Smooth muscle cell (in vitro differentiated cells): ENCODE measurements at regions not wholly inside any gene's neighbourhood (a gene's known extent, or its start where the extent isn't known, plus 50 kb on each side); places are given as distances from the start of the nearest gene placed in this dataset.

Experiments
- DNase-seq: peaks from one replicate; lab custom pipeline; 2025; ENCODE audit not compliant: unreplicated experiment; lab: John Stamatoyannopoulos, UW
- H2AFZ ChIP-seq: fragments of 200-600 bp; sonication (generic); 2 replicates; pipeline ENCODE4 v1.6.0; 2016; ENCODE audit warnings: antibody characterized with exemption, low read depth, mild to moderate bottlenecking
- H3F3A ChIP-seq: fragments of 200-600 bp; sonication (generic); 2 replicates; pipeline ENCODE4 v1.6.0; 2017; ENCODE audit warnings: antibody characterized with exemption, low read depth
- H3K27ac ChIP-seq: fragments of 200-600 bp; sonication (generic); 2 replicates; pipeline ENCODE4 v1.5.1; 2016; ENCODE audit warnings: low read depth, mild to moderate bottlenecking
- H3K27me3 ChIP-seq: fragments of 200-600 bp; sonication (generic); 2 replicates; pipeline ENCODE4 v1.6.1; 2016; ENCODE audit warnings: low read depth, mild to moderate bottlenecking
- H3K36me3 ChIP-seq: fragments of 200-600 bp; sonication (generic); 2 replicates; pipeline ENCODE4 v1.5.1; 2016; ENCODE audit warnings: low read depth
- H3K4me1 ChIP-seq: fragments of 200-600 bp; sonication (generic); 2 replicates; pipeline ENCODE4 v1.5.1; 2016; ENCODE audit warnings: low read depth
- H3K4me2 ChIP-seq: fragments of 200-600 bp; sonication (generic); 2 replicates; pipeline ENCODE4 v1.6.0; 2016; ENCODE audit warnings: mild to moderate bottlenecking
- H3K4me3 ChIP-seq: fragments of 200-600 bp; sonication (generic); 2 replicates; pipeline ENCODE4 v1.5.1; 2016; ENCODE audit warnings: mild to moderate bottlenecking
- H3K79me2 ChIP-seq: fragments of 200-600 bp; sonication (generic); 2 replicates; pipeline ENCODE4 v1.6.0; 2016; ENCODE audit warnings: low read depth, mild to moderate bottlenecking
- H3K9ac ChIP-seq: fragments of 200-600 bp; sonication (generic); 2 replicates; pipeline ENCODE4 v1.6.0; 2016; ENCODE audit warnings: low read depth
- H3K9me3 ChIP-seq: fragments of 200-600 bp; sonication (generic); replicated peaks from 2 replicates; pipeline ENCODE4 v1.5.1; 2016; ENCODE audit warnings: low read depth
- H4K20me1 ChIP-seq: fragments of 200-600 bp; sonication (generic); 2 replicates; pipeline ENCODE4 v1.6.0; 2016; ENCODE audit warnings: low read depth
- WGBS: methylation state at CpG from one replicate; pipeline ENCODE4 v1.1.7; 2016; ENCODE audit warnings: low lambda C conversion rate; 5-methylcytosine and 5-hydroxymethylcytosine counted together
- TF ChIP-seq, protein P1 (sequence below): fragments of 200-600 bp; sonication (generic); IDR thresholded peaks from 2 replicates; pipeline ENCODE4 v1.5.1; 2017; ENCODE audit warnings: borderline replicate concordance, mild to moderate bottlenecking, antibody characterized with exemption; ENCODE audit not compliant: insufficient read depth, poor library complexity, severe bottlenecking

DNA sequence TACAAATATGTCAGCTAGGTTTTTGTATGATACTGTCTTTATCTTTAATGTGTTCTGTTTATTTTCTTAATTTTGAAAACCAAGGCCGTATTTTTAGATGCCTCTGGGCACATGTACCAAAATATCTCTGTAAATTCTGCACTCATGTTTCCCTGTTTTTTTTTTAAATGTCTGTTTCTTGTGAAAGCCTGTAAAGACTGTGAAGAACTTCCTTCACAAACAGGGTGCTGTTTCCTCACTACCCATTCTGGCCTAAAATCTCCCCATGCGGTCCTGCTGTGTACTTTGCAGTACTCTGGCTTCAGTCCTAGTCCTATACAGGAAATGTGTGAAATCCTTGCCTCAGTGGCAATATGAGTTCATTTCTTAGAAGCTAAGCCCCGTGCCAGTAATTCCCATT is 133.4 kb upstream of the ZBTB20 start:
- no peaks in the 10 kb centered on the region for H3K79me2 ChIP-seq
- H3K9me3 ChIP-seq, result no peaks in the 10 kb centered on the region
- no peaks in the 10 kb centered on the region for H3F3A ChIP-seq
- peak overlapping the region; percentile 66 for H3K27ac ChIP-seq
- WGBS, result 40% methylated on average over 3 of the region's 3 CpGs
- no peak overlapping the region for H3K9ac ChIP-seq
- H2AFZ ChIP-seq, result no peak overlapping the region
- H3K4me1 ChIP-seq, result no peaks in the 10 kb centered on the region
- no peak overlapping the region for H3K4me3 ChIP-seq
- H3K27me3 ChIP-seq, result no peaks in the 10 kb centered on the region
- H3K4me2 ChIP-seq, result peak overlapping the region; percentile 58
- H4K20me1 ChIP-seq, result no peaks in the 10 kb centered on the region
- TF ChIP-seq, protein P1, sequence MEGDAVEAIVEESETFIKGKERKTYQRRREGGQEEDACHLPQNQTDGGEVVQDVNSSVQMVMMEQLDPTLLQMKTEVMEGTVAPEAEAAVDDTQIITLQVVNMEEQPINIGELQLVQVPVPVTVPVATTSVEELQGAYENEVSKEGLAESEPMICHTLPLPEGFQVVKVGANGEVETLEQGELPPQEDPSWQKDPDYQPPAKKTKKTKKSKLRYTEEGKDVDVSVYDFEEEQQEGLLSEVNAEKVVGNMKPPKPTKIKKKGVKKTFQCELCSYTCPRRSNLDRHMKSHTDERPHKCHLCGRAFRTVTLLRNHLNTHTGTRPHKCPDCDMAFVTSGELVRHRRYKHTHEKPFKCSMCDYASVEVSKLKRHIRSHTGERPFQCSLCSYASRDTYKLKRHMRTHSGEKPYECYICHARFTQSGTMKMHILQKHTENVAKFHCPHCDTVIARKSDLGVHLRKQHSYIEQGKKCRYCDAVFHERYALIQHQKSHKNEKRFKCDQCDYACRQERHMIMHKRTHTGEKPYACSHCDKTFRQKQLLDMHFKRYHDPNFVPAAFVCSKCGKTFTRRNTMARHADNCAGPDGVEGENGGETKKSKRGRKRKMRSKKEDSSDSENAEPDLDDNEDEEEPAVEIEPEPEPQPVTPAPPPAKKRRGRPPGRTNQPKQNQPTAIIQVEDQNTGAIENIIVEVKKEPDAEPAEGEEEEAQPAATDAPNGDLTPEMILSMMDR, result no peak
- H3K36me3 ChIP-seq, result no peaks in the 10 kb centered on the region
- no peak for DNase-seq

DNA sequence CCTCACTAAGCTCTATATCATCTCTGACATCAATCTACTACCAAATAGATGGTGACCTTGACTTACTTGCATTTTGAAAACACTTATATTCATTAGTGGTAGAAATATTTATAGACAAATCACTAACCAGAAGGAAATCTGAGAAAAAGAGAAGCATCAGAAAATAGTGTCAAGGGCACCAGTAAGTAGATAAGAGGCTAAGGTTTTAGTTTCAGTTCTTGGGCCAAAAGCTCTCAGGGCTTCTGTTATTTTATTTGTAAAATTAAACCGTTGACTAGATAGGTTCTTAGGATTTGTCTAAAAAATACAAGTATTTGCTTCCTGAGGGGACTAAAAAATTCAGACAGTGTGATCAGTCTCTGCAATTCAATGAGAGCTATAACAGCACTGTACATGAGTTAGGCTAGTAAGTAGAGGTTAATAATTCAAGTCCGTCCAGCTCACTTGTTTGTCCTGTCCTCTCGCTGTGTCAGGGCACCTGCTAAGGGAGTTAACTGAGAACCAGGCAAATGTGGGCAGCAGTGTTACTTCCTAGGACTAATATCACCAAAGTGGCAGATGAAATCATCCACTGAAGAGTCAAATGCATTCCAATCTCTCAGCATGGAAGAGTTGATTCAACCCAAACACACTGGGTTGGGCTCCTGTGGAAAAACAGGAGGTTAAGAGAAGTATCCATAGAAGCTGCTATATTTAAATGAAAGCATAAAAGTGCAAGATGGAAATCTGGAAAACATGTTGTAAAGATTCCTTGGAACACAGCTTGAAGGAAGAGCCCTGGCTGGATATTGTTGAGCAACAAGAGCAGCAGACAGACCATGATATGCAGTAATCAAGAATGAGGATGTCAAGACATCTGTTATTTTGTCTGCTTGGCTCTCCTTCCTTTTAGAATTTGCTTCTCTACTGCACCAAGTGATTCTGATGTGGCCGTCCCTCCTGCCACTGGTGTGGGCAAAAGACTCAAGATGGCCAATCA is 134.9 kb upstream of the ZBTB20 start:
- Histone ChIP-seq H3K9me3 (no peaks in the 10 kb centered on the region), H3F3A (no peaks in the 10 kb centered on the region), H3K79me2 (no peaks in the 10 kb centered on the region), H4K20me1 (no peaks in the 10 kb centered on the region), H3K4me3 (no peak overlapping the region), H3K36me3 (no peaks in the 10 kb centered on the region), H3K4me2 (no peak overlapping the region), H2AFZ (no peak overlapping the region), H3K4me1 (no peaks in the 10 kb centered on the region), H3K27me3 (no peaks in the 10 kb centered on the region), H3K9ac (no peak overlapping the region), H3K27ac (no peak overlapping the region)
- 86% methylated on average over 4 of the region's 4 CpGs for WGBS
- DNase-seq, result no peak
- TF ChIP-seq, protein P1, result no peak

DNA sequence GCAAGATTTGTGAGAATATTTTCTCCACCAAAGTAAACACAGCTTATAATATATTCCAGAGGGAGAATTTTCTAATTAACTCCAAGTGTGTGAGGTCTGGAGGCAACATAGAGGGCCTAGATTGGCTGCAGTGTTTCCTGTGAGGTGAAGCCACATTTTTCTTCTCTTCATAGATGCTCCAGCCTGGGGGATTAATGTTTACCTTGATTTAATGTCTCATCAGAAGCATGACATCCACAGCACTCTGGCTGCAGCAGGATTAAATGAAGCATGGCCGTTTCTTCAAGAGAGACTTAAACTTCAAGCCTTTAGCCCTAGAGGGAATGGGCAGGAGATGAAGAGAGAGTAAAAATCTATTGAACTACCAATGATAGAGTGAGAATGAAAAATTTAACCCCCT is 137.9 kb upstream of the ZBTB20 start:
- H3K4me3 ChIP-seq, result no peak overlapping the region
- WGBS, result 90% methylated on average over 1 of the region's 1 CpG
- no peaks in the 10 kb centered on the region for H4K20me1 ChIP-seq
- no peak for DNase-seq
- no peaks in the 10 kb centered on the region for H3K36me3 ChIP-seq
- no peak overlapping the region for H3K4me2 ChIP-seq
- H3K9me3 ChIP-seq, result no peaks in the 10 kb centered on the region
- no peaks in the 10 kb centered on the region for H3K27me3 ChIP-seq
- TF ChIP-seq, protein P1, result no peak
- H3K79me2 ChIP-seq, result no peaks in the 10 kb centered on the region
- no peaks in the 10 kb centered on the region for H3F3A ChIP-seq
- no peak overlapping the region for H3K9ac ChIP-seq
- H3K4me1 ChIP-seq, result no peaks in the 10 kb centered on the region
- no peak overlapping the region for H2AFZ ChIP-seq
- no peak overlapping the region for H3K27ac ChIP-seq
